LoVo (cell line): ENCODE measurements at regions not wholly inside any gene's neighbourhood (a gene's known extent, or its start where the extent isn't known, plus 50 kb on each side); places are given as distances from the start of the nearest gene placed in this dataset.
"Not testable (repeated sequence)": the region's sequence is repeated elsewhere in the genome, so short reads cannot be mapped to it uniquely, and the experiment has no call there.

ENCODE experiments used
- DNase-seq: peaks from one replicate; pipeline ENCODE4 v3.0.0-alpha.2; 2016; ENCODE audit warnings: low spot score

DNA sequence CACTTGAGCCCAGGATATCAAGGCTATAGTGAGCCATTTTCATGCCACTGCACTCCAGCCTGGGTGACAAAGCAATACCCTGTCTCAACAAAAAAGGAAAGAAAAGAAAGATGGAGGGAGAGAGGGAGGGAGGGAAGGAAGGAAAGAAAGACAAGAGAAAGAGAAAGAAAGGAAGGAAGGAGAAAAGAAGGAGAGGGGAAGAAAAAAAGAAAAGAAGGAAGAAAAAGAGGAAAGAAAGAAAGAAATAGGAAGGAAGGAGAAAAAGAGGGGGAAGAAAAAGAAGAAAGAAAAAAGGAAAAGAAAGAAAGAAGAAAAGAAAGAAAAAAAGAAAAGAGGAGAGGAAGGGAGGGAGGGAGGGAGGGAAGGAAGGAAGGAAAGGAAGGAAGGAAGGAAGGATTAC is 321.5 kb upstream of the CNTNAP2 start:
- DNase-seq = no peak

DNA sequence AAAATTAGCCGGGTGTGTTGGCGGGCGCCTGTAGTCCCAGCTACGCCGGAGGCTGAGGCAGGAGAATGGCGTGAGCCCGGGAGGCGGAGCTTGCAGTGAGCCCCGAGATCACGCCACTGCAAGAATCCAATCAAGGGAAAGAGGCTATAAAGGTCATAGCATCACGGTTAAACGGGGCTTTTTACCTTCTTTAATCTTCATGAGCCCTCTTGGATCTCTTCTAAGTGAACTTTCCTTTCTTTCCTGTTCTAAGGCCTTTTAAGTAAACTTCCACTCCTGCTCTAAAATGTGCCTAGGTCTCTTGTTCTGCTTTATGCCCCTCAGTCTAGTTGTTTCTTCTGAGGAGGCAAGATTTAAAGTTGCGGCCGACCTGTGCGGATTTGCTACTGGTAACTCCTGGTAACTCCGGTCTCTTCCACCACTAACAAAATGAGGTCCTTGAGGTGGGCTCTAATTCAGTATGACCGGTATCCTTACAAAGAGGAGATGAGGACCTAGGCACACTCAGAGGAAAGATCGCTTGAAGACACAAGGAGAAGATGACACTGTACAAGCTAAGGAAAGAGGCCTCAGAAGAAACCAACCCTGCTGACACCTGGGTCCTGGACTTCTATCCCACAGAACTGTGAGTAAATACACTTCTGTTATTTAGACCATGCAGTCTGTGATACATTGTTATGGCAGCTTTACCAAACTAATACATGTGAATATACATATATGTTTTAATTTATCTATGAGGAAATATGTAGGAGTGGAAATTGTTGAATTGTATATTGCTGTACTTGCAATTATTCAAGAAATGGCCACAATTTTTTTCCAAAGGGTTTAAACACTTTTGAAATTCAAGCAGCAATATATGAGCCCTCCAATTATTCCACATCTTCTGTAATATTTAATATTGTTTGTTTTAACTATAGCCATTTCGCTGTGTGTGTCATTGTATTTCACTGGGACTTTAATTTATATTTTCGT is 331.5 kb upstream of the CNTNAP2 start:
- peak; percentile 16 for DNase-seq

DNA sequence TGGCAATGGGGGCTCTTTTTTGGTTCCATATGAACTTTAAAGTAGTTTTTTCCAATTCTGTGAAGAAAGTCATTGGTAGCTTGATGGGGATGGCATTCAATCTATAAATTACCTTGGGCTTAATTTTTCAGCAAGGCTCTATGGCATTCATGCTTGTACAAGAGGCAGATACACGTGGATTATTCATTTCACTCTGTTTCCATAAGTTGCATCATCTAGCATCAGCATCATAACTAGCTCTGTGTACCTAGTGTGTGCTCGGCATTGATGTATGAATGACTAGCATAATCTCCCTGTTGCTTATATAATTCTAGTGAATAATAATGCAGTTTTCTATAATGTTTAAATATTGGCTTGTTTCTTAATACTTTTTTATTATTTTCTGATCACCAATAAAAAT is 335.2 kb upstream of the CNTNAP2 start:
- DNase-seq = not testable (repeated sequence)

DNA sequence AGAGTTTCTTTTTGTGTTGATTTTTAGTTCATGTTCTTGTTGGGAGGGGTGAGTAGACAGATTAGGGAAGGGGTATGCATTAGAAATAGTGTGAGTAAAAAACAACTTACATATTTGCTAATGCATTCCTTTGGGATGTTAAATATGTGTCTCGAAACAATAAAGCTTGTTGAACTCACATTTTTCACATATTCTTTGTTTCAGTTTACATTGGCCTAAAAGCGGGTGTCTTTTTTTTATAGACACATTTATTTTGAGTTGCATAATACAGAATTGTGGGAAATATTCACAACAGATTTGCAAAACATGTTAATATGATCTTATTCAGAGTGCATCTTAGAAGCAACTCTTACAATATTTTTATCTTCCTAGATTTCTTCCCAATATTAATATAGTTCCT is 337.5 kb upstream of the CNTNAP2 start:
- no peak for DNase-seq

DNA sequence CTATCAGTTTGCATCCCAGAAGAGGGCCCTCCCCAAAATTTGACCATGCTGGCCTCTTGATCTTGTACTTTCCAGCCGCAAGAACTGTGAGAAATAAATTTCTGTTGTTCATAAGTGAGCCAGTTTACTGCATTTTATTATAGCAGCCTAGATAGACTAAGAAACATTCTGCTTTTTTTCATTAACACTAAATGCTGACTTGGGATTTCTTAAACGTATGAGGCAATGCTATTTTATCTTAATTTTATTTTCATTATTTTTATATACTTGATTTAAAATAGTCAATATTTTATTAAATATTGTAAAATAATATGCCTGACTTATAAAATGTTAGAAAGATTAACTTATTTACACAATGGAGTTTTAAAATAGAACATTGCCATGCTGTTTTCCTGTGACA is 341.8 kb upstream of the CNTNAP2 start:
- DNase-seq = no peak

DNA sequence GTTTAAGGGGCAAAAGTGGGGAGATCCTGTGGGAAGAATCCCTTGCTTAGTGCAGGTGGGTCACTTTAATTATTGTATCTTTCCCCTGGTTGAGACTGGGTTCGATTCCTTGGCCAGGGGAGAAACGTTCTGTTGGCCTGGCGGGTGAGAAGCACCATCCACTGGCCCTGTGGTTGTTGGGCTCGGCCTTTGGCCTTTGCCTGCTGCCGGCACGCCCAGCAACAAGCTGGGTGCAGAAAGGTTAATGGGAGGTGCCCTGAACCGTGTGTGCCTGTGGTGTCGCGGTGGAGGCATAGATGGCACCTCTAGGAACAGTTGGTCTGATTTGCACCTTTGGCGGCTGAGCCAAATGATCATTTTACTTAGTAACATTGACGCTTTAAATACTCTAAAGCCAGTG is 363.6 kb upstream of the CNTNAP2 start:
- no peak for DNase-seq

DNA sequence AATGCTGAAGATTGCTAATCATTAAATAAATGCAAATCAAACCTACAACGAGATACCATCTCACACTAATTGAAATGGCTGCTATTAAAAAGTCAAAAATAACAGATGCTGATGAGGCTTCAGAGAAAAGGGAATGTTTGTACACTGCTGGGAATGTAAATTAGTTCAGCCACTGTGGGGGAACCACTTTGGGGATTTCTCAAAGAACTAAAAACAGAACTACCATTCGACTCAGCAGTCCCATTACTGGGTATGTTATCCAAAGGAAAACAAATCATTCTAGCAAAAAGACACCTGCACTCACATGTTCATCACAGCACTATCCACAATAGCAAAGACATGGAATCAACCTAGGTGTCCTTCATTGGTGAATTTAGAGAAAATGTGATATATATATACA is 379.0 kb upstream of the CNTNAP2 start:
- no peak for DNase-seq

DNA sequence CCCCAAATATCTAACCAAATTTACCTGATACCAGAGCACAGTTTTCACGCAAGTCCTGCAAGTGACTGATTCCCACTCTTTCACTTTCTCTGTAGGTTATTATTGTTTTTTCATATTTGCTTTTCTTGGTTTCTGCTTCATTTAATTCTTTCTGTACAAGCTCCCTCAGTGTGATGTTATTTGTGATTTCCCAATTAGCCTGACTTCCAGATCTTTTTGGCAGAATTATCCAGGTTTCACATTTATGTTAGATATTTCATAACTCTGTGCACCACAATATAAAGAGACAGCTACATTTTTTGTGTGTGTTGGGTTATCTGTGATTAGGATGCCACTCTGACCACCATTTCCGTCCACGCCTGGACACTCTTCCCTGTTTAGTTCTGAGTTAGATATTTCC is 381.5 kb upstream of the CNTNAP2 start:
- no peak for DNase-seq

DNA sequence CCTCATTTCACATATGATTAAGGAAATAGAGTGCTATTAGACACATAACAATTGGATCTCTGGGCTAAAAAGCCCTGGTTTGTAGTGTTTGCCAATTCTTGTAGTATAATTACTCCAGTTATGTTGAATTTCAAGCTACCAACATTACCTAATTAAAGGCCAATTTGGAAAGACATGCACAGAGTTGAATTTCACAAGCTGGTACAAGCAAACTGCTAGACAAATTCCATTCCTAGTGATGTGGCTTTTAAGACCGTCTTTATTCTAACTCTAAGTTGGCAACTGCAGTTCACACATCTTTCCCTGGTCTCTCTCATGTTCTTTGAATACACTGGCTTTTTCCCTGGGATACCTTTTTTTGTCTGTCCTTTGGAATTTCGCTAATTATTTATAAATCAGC is 384.1 kb upstream of the CNTNAP2 start:
- DNase-seq = no peak

DNA sequence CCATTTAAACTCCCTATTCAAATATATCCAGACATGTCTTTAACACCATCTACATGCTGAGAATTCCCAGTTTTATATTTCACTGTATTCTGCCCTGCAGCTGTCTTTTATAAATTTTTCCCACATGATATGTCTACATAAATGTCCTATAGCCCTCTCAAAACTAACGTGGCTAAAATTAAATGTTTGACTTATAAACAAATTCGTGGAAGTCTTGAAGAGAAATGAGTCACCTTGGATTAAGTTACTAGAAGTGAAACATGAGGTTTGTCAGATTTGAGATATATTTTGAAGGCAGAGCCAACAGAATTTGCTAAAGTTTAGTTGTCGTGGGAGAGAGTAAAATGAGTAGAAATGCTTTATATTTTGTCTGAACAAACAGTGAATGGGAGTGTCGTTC is 386.9 kb upstream of the CNTNAP2 start:
- DNase-seq = no peak

DNA sequence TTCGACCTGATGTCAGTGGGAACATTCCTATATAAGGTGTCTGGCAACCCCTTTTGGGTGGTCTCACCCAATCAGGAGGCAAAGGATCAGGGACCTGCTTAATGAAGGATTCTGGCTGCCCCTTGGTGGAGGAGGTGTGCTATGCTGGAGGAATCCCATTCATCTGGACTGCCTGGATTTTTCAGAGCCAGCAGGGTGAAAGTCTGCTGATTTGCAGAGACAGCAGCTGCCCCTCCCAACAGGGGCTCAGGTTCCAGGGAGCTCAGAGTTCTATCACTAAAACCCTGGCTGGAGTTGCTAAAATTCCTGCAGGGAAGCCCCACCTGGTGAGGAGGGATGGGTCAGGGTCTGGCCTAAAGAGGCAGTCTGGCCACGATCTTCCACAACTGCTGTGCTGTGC is 398.5 kb upstream of the CNTNAP2 start:
- DNase-seq = no peak

DNA sequence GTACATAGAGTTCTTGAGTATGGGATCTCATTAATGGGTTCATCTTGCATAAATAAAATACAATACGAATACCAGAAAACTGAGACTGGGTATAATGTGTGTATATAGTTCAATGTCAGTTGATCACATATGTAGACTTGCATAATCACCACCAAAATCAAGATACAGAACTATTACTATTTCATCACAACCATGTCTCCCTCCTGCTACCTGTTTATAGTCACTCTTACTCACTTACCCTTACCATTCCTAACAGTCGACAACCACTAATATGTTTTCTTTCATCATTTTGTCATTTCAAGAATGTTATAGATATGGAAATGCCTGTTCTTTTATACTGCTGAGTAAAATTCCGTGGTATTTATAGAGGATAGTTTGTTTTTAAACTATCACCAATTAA is 416.1 kb upstream of the CNTNAP2 start:
- no peak for DNase-seq

DNA sequence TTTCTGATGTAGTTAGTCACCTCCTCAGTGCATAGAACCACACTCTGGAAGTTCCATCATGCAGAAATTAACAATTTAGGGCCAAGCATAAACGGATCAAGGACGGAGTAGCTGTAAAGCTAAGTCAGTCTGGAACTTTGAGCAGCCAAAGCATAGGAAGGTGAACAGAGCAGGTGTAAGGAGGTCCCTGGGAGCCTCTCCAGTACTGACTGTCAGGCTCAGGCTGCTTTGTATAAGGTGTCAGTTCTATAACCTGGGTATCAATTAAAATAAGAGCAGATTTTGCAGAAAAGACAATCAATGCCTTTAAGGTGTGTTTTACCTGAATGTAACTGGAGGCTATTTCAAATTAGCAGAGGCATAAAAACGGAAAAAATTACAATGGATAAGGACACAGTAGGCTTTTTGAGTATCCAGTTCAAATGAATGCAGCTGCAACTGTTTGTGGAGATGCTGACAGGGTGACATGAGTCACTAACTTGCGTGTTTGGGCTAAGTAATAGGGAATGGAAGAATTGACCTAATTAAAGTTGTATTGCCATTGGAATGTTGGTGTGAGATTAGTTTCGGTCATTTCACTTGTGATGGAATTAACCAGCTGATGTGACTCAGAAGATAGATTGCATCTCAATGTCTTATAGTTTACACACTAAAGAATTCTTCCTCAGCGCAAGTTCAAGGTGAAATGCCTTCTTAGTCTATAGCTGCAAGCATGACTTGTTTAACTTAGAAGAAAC is 417.9 kb upstream of the CNTNAP2 start:
- no peak for DNase-seq

DNA sequence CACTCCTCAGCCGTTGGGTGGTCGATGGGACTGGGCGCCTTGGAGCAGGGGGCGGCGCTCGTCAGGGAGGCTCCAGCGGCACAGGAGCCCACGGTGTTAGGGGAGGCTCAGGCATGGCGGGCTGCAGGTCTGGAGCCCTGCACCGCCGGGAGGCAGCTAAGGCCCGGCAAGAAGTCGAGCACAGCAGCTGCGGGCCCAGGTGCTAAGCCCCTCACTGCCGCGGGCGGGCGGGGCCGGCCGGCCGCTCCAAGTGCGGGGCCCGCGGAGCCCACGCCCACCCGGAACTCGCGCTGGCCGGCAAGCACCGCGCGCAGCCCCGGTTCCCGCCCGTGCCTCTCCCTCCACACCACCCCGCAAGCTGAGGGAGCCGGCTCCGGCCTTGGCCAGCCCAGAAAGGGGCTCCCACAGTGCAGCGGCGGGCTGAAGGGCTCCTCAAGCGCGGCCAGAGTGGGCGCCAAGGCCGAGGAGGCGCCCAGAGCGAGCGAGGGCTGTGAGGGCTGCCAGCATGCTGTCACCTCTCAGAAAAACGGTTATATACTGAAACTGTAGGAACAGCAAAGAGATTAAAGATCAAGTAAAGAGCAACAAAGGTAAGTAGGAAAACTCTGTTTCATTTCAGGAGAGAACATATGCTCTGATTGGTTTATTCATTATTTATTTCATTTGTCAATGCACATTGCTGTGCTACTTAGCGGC is 419.0 kb upstream of the CNTNAP2 start:
- not testable (repeated sequence) for DNase-seq

DNA sequence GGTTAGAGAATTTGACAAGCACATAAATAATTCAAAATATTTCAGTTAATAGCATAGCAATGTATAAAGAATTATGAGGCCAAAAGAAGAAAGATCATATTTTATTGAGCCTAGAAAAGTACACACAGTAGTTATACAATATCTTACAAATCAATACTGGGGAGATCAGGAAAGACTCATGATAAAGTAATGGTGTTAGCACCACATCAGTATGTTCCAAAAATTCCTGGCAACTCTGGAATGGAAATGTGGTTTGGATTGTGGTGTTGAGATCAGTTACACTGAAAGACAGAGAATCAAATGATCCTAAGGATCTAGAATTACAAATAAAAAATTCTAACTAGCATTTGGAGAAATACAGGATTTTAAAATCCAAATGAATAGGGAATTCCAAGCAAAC is 420.5 kb upstream of the CNTNAP2 start:
- DNase-seq = no peak

DNA sequence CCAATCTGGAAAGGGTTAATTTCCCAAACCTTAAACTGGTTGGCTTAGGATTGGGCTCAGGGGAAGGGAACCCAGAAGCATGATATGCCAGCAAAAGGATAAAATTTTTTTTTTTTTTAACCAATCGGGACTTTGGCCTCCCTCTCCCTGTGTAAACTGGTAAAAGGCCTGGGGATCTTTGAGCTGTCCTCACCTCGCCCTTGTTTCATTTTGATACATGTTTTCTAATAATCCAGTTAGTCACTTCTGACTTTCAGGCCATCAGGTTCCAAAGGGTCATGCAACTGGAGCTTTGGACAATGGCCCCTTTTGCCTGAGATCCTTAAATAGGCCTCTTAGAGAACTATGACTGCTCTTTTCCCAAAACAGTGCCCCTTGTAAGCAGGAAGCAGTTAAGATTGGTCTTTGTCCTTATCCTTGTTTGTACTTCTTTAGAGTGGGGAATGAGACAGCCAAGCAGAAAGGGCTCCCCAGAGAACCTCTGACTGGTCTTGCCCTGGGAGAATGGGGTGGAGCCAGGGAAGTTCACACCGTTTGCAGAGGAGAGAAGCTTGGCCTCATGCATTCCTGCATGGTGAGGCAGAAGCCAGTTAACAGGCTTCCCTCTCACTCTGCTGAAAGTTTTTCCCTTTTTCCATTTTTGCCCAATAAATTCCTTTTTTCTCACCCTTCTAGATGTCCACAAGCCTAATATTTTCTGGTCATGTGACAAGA is 424.2 kb upstream of the CNTNAP2 start:
- DNase-seq = no peak

DNA sequence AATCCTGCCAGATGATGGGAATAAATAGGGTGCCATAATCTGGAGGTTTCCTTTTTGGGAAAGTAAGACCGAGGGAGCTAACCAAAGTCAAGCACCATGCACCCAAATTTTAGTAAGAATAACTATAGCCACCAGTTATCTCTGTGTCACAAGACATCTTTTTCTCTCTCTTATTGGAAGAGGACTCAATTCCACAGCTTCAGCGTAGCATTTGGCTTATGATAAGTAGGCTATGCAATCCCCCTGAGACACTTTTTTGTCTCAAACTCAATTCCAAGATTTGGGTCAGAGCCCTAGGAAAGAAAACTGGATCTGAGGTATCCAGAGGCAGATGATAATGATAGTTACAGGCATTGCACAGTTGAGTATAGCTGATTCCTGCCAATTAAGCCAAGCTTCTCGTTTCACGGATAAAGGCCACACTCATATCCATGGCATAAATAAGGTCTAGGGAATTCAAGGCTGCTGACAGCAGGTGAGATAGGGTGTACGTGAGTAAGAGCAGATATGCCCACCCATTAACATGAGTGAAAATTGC is 425.2 kb upstream of the CNTNAP2 start:
- DNase-seq = no peak

DNA sequence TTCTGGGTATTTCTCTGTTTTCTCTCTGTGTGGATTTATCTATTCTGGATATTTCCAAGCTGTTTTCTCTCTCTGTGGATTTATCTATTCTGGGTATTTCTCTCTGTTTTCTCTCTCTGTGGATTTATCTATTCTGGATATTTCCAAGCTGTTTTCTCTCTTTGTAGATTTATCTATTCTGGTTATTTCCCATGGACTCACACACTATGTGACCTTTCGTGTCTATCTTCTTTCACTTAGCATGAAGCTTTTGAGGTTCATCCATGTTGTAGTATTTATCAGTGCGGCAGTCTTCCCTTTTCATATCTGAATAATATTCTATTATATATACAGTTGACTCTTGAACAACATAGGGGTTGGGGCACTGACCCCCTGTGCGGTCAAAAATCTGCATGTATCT is 435.0 kb upstream of the CNTNAP2 start:
- no peak for DNase-seq

DNA sequence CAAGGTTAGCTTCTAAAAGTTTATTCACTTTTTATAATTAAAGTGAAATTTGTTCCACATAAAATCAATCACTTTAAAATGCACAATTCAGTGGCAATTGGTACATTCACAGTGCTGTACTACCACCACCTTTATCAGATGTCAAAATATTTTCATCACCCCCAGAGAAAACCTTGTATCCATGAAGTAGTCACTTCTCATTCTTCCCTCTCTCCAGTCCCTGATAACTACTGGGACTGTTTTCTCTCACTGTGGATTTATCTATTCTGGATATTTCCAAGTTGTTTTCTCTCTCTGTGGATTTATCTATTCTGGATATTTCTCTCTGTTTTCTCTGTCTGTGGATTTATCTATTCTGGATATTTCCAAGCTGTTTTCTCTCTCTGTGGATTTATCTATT is 435.4 kb upstream of the CNTNAP2 start:
- DNase-seq = no peak

DNA sequence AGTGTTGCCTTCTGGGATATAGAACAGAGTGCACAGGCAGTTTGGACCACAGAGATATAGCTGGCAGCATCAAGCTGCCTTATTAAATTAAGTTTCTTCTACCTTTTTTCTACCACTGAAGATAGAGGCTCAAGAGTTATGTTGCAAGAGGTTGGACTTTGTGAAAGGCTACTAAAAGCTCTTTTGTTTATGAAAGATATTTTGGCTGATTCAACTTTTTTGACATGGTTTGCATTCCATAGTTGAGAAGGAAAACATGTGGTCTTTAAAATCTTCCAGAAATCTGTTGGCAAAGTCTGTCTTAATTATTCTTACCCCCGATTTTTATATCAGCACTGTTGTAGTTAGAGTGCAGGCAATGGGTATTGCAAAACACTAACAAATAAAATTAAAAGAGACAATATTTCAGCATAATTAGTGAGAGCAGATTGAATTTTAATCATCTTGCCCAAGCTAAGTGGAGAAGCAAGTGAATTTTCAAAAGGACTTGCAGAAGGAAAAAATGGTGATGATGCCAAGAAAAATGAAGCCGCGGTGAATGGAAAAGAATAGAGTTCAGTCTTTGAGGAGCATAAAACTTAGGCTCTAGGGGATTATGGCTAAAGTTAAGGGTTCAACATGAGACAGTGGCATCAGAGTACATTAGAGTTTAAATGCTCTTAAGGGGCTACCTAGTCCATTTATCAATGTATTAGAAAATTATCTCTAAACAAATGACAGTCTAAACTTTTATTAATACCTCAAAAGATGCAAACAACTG is 450.9 kb upstream of the CNTNAP2 start:
- no peak for DNase-seq

DNA sequence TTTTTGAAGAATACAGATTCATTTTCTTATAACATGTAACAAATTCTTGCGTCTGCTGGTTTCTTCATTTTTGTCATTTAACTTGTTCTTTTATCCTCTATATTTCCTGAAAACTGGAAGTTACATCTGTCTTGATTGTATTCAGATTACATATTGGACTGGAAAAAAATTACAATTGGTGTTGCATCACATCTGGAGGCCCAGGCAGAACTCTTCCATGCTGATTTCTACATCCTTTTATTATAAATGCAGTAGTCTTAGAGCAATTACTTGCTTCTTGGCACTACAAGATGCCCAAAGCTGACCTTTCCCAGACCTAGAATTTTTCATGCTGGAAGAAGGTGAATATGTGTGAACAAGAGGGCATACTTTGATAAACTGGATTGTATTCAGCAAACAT is 460.9 kb upstream of the CNTNAP2 start:
- no peak for DNase-seq
